ENCODE measurements at regions not wholly inside any gene's neighbourhood (a gene's known extent, or its start where the extent isn't known, plus 50 kb on each side); places are given as distances from the start of the nearest gene placed in this dataset.

GRCh38 chr10:78285226-78285625, 251.6 kb downstream of the RPS24 start:
- H2AFZ ChIP-seq = no peak overlapping the region

DNA sequence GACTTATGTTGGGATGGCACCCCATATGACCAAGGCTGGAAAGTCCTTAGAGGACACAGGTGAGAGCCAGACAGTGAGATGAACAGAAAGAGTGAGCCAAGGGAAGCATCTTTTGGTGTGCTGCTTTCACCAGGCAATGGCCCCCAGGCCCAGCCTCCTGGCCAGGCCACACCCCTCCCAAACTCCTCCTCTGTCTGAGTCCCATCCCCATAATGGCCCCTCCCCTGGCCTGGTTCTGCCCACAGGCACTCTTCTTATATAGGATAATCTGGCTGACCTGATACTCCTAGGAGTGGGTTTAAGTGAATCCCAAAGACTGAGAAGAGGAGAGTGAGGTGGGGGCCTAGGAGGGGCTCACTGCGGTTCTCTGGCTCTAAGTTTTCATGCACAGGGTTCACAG, 252.5 kb downstream of the RPS24 start:
- Histone ChIP-seq H3K36me3 (ENCODE audit: low read depth) (no peaks in the 10 kb centered on the region), H2AFZ (no peak overlapping the region)
- CTCF ChIA-PET = no interaction called here

More at GRCh38 chr10:78285226-78285625, 251.6 kb downstream of the RPS24 start:
- ChIA-PET CTCF (no interaction called here), POLR2A (ENCODE audit: unreplicated experiment) (no interaction called here)
- Histone ChIP-seq H3K4me3 (no peak overlapping the region), H4K20me1 (ENCODE audit: insufficient read depth) (no peaks in the 10 kb centered on the region), H3K9me3 (ENCODE audit: insufficient read depth, low read depth) (no peaks in the 10 kb centered on the region), H3K36me3 (ENCODE audit: low read depth) (no peaks in the 10 kb centered on the region), H3K27ac (no peak overlapping the region), H3K4me2 (no peak overlapping the region), H3K79me2 (ENCODE audit: low read depth) (no peaks in the 10 kb centered on the region), H3K27me3 (ENCODE audit: insufficient read depth, low read depth) (peaks cover 40% of the 10 kb centered on the region), H3F3A (ENCODE audit: insufficient read depth, low read depth) (no peaks in the 10 kb centered on the region), H3K4me1 (replicated peaks; ENCODE audit: insufficient read depth) (no peaks in the 10 kb centered on the region), H3K9me2 (ENCODE audit: insufficient read depth) (no peaks in the 10 kb centered on the region)
- DNase-seq = no peak
- intact Hi-C loops (cut with micrococcal nuclease; ENCODE audit: unreplicated experiment) = no loop called here
- TF ChIP-seq, protein P1, sequence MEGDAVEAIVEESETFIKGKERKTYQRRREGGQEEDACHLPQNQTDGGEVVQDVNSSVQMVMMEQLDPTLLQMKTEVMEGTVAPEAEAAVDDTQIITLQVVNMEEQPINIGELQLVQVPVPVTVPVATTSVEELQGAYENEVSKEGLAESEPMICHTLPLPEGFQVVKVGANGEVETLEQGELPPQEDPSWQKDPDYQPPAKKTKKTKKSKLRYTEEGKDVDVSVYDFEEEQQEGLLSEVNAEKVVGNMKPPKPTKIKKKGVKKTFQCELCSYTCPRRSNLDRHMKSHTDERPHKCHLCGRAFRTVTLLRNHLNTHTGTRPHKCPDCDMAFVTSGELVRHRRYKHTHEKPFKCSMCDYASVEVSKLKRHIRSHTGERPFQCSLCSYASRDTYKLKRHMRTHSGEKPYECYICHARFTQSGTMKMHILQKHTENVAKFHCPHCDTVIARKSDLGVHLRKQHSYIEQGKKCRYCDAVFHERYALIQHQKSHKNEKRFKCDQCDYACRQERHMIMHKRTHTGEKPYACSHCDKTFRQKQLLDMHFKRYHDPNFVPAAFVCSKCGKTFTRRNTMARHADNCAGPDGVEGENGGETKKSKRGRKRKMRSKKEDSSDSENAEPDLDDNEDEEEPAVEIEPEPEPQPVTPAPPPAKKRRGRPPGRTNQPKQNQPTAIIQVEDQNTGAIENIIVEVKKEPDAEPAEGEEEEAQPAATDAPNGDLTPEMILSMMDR (conservative IDR thresholded peaks at IDR 0.05) = no peak
- no peak for TF ChIP-seq EZH2 (IDR thresholded peaks at IDR 0.05; ENCODE audit: low read depth)
- BruUV-seq (replicated peaks) = no TSS peak

GRCh38 chr10:78286668-78287067, 253.0 kb downstream of the RPS24 start:
- no peaks in the 10 kb centered on the region for H3K9me3 ChIP-seq (ENCODE audit: insufficient read depth, low read depth)
- no peak overlapping the region for H2AFZ ChIP-seq
- peaks cover 43% of the 10 kb centered on the region for H3K27me3 ChIP-seq (ENCODE audit: insufficient read depth, low read depth)
- DNase-seq = no peak
- H3K36me3 ChIP-seq (ENCODE audit: low read depth) = no peaks in the 10 kb centered on the region
- TF ChIP-seq, protein P1 (conservative IDR thresholded peaks at IDR 0.05) = no peak
- H4K20me1 ChIP-seq (ENCODE audit: insufficient read depth) = no peaks in the 10 kb centered on the region
- H3K79me2 ChIP-seq (ENCODE audit: low read depth) = no peaks in the 10 kb centered on the region
- CTCF ChIA-PET = no interaction called here
- no peak overlapping the region for H3K27ac ChIP-seq
- BruUV-seq (replicated peaks) = no TSS peak
- intact Hi-C loops (cut with micrococcal nuclease; ENCODE audit: unreplicated experiment) = no loop called here
- POLR2A ChIA-PET (ENCODE audit: unreplicated experiment) = no interaction called here
- H3K4me1 ChIP-seq (replicated peaks; ENCODE audit: insufficient read depth) = no peaks in the 10 kb centered on the region
- H3K4me2 ChIP-seq = no peak overlapping the region
- no peaks in the 10 kb centered on the region for H3F3A ChIP-seq (ENCODE audit: insufficient read depth, low read depth)
- H3K9me2 ChIP-seq (ENCODE audit: insufficient read depth) = no peaks in the 10 kb centered on the region
- no peak overlapping the region for H3K4me3 ChIP-seq

More for the DNA sequence above, 252.5 kb downstream of the RPS24 start:
- no peak for DNase-seq
- intact Hi-C loops (cut with micrococcal nuclease; ENCODE audit: unreplicated experiment) = no loop called here
- Histone ChIP-seq H3K27ac (no peak overlapping the region), H3F3A (ENCODE audit: insufficient read depth, low read depth) (no peaks in the 10 kb centered on the region), H3K27me3 (ENCODE audit: insufficient read depth, low read depth) (peaks cover 42% of the 10 kb centered on the region), H3K9me3 (ENCODE audit: insufficient read depth, low read depth) (no peaks in the 10 kb centered on the region), H3K9me2 (ENCODE audit: insufficient read depth) (no peaks in the 10 kb centered on the region), H3K4me3 (no peak overlapping the region), H3K79me2 (ENCODE audit: low read depth) (no peaks in the 10 kb centered on the region), H4K20me1 (ENCODE audit: insufficient read depth) (no peaks in the 10 kb centered on the region), H3K4me2 (no peak overlapping the region), H3K4me1 (replicated peaks; ENCODE audit: insufficient read depth) (no peaks in the 10 kb centered on the region)
- POLR2A ChIA-PET (ENCODE audit: unreplicated experiment) = no interaction called here
- no TSS peak for BruUV-seq (replicated peaks)
- no peak for TF ChIP-seq EZH2 (IDR thresholded peaks at IDR 0.05; ENCODE audit: low read depth)
- TF ChIP-seq, protein P1 (conservative IDR thresholded peaks at IDR 0.05) = no peak

All from PC-9 (cell line).